Neural cell (in vitro differentiated cells): ENCODE measurements at regions not wholly inside any gene's neighbourhood (a gene's known extent, or its start where the extent isn't known, plus 50 kb on each side); places are given as distances from the start of the nearest gene placed in this dataset.

ENCODE experiments used
- CTCF ChIP-seq: fragments of 450-650 bp; IDR thresholded peaks from 2 replicates; pipeline ENCODE4 v1.5.1; 2014; ENCODE audit warnings: antibody characterized with exemption, mild to moderate bottlenecking, moderate library complexity; ENCODE audit not compliant: poor library complexity, severe bottlenecking
- EP300 ChIP-seq: fragments of 450-650 bp; conservative IDR thresholded peaks from 2 replicates; pipeline ENCODE4 v1.6.1; 2014; ENCODE audit warnings: antibody characterized with exemption, mild to moderate bottlenecking, moderate library complexity; ENCODE audit not compliant: poor library complexity, severe bottlenecking
- EZH2 ChIP-seq: fragments of 200-600, 300-800 bp; shearing (Covaris generic), sonication (generic); IDR thresholded peaks from 2 replicates; pipeline ENCODE4 v1.6.1; 2014; ENCODE audit warnings: antibody characterized with exemption, low read length, borderline replicate concordance, mild to moderate bottlenecking; ENCODE audit not compliant: insufficient read depth, poor library complexity, severe bottlenecking
- POLR2AphosphoS5 ChIP-seq: IDR thresholded peaks from 2 replicates; pipeline ENCODE4 v1.6.1; 2012
- REST ChIP-seq: IDR thresholded peaks from 2 replicates; pipeline ENCODE4 v1.6.1; 2012; ENCODE audit warnings: borderline replicate concordance

GRCh38 chr5:159441441-159441840 lies 111.2 kb upstream of the IL12B start:
- TF ChIP-seq CTCF (peak; percentile 48), POLR2AphosphoS5 (no peak), REST (no peak), EP300 (no peak), EZH2 (no peak)
